Thyroid gland (tissue), 4 donors: ENCODE measurements at regions not wholly inside any gene's neighbourhood (a gene's known extent, or its start where the extent isn't known, plus 50 kb on each side); places are given as distances from the start of the nearest gene placed in this dataset.

Source experiments
- DNase-seq, 2 donors: peaks; one replicate each; pipeline ENCODE4 v3.0.0-alpha.2; 2019
- H3K27ac ChIP-seq, 3 donors: fragments of 200-600 bp; sonication (generic); 1 replicate in 2 of 3; 2 replicates in 1 of 3; pipeline ENCODE4 v1.5.1; 2016 to 2019; ENCODE audit warnings: mild to moderate bottlenecking in 1 of 3, moderate library complexity in 1 of 3
- H3K27me3 ChIP-seq: fragments of 200-600 bp; sonication (generic); one replicate; pipeline ENCODE4 v1.5.1; 2019
- H3K36me3 ChIP-seq, 2 donors: fragments of 200-600 bp; sonication (generic); one replicate each; pipeline ENCODE4 v1.5.1; 2016 to 2019
- H3K4me1 ChIP-seq, 2 donors: fragments of 200-600 bp; sonication (generic); one replicate each; pipeline ENCODE4 v1.5.1; 2017 to 2019
- H3K4me3 ChIP-seq, 3 donors: fragments of 200-600 bp; sonication (generic); replicated peaks in 1 of 3; 1 replicate in 2 of 3; 2 replicates in 1 of 3; pipeline ENCODE4 v1.5.1; 2016; ENCODE audit warnings: mild to moderate bottlenecking in 1 of 3
- H3K9me3 ChIP-seq: fragments of 200-600 bp; sonication (generic); one replicate; pipeline ENCODE4 v1.5.1; 2017
- POLR2A ChIP-seq, 2 donors: fragments of 450-650 bp; IDR thresholded peaks; one replicate each; pipeline ENCODE4 v1.6.1; 2017; ENCODE audit warnings: antibody characterized with exemption in 2 of 2, mild to moderate bottlenecking in 2 of 2, moderate library complexity in 1 of 2
- WGBS, 2 donors: methylation state at CpG; one replicate each; pipeline ENCODE4 v1.1.5; 2017; 5-methylcytosine and 5-hydroxymethylcytosine counted together
- intact Hi-C: fragments of 100-400 bp; cut with DNase I; formaldehyde crosslinking; loops from one replicate; pipeline ENCODE4 v1.15.1; 2023
- TF ChIP-seq, protein P1 (sequence below), 6 experiments: fragments of 200-600 bp in 3 of 6; fragments of 450-650 bp in 3 of 6; sonication (generic) in 3 of 6; IDR thresholded peaks; one replicate each; pipeline ENCODE4 v1.5.1; 2016 to 2019; ENCODE audit warnings: antibody characterized with exemption in 6 of 6, mild to moderate bottlenecking in 2 of 6, inconsistent platforms in 1 of 6, moderate library complexity in 1 of 6

DNA sequence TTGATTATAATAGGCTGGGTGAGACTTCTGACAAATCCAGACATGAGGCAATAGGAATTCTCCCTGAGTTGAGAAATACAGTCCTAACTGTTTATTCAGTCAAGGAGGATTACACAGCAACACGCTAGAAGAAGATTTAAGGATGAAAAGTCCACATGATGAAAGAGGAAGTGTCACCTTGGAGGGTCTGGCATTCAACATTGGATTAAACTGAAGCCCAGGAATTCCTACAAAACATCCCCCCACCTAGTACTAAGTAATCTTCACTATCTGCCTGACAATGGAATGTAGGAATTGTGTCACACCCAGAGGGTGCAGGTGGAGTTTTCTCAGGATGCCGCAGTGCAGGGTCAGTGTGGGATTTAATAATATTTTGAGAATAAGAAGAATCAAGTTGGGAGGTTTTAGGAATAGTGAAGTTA, 142.4 kb downstream of the SOCS6 start:
- intact Hi-C loops, result loop anchor here (5.0 kb wide), 1 partner anchor 234 kb away; no protein-coding TSS in a partner anchor
- no peak for DNase-seq
- H3K9me3 ChIP-seq, result no peaks in the 10 kb centered on the region
- no peaks in the 10 kb centered on the region for H3K4me1 ChIP-seq
- H3K36me3 ChIP-seq, result no peaks in the 10 kb centered on the region
- H3K27ac ChIP-seq, result no peak overlapping the region
- no peak overlapping the region for H3K4me3 ChIP-seq
- no peak for TF ChIP-seq POLR2A (IDR thresholded peaks at IDR 0.05)
- TF ChIP-seq, protein P1, sequence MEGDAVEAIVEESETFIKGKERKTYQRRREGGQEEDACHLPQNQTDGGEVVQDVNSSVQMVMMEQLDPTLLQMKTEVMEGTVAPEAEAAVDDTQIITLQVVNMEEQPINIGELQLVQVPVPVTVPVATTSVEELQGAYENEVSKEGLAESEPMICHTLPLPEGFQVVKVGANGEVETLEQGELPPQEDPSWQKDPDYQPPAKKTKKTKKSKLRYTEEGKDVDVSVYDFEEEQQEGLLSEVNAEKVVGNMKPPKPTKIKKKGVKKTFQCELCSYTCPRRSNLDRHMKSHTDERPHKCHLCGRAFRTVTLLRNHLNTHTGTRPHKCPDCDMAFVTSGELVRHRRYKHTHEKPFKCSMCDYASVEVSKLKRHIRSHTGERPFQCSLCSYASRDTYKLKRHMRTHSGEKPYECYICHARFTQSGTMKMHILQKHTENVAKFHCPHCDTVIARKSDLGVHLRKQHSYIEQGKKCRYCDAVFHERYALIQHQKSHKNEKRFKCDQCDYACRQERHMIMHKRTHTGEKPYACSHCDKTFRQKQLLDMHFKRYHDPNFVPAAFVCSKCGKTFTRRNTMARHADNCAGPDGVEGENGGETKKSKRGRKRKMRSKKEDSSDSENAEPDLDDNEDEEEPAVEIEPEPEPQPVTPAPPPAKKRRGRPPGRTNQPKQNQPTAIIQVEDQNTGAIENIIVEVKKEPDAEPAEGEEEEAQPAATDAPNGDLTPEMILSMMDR (IDR thresholded peaks at IDR 0.05), result no peak
- 26 to 52% methylated on average over 2 of the region's 2 CpGs for WGBS, 2 donors
- no peaks in the 10 kb centered on the region for H3K27me3 ChIP-seq

DNA sequence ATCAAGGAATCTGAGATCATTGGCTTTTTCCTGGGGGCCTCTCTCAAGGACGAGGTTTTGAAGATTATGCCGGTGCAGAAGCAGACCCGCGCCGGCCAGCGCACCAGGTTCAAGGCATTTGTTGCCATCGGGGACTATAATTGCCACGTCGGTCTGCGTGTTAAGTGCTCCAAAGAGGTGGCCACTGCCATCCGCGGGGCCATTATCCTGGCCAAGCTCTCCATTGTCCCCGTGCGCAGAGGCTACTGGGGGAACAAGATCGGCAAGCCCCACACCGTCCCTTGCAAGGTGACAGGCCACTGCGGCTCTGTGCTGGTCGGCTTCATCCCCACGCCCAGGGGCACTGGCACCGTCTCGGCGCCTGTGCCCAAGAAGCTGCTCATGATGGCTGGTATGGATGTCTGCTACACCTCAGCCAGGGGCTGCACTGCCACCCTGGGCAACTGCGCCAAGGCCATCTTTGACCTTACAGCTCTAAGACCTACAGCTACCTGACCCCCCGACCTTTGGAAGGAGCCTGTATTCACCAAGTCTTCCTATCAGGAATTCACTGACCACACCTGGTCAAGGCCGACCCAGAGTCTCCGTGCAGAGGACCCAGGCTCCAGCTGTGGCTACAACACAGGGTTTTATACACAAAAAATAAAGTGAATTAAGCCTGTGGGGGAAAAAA, 141.8 kb downstream of the SOCS6 start:
- WGBS, 2 donors, result 80 to 88% methylated on average over 4 to 20 of the region's 26 CpGs
- Histone ChIP-seq H3K27me3 (no peaks in the 10 kb centered on the region), H3K4me3 (no peak overlapping the region), H3K4me1 (no peaks in the 10 kb centered on the region), H3K9me3 (no peaks in the 10 kb centered on the region), H3K27ac (no peak overlapping the region), H3K36me3 (no peaks in the 10 kb centered on the region)
- no peak for TF ChIP-seq POLR2A (IDR thresholded peaks at IDR 0.05)
- TF ChIP-seq, protein P1 (IDR thresholded peaks at IDR 0.05), result no peak
- intact Hi-C loops, result loop anchor here (5.0 kb wide), 1 partner anchor 233 kb away; no protein-coding TSS in a partner anchor
- DNase-seq, result no peak

DNA sequence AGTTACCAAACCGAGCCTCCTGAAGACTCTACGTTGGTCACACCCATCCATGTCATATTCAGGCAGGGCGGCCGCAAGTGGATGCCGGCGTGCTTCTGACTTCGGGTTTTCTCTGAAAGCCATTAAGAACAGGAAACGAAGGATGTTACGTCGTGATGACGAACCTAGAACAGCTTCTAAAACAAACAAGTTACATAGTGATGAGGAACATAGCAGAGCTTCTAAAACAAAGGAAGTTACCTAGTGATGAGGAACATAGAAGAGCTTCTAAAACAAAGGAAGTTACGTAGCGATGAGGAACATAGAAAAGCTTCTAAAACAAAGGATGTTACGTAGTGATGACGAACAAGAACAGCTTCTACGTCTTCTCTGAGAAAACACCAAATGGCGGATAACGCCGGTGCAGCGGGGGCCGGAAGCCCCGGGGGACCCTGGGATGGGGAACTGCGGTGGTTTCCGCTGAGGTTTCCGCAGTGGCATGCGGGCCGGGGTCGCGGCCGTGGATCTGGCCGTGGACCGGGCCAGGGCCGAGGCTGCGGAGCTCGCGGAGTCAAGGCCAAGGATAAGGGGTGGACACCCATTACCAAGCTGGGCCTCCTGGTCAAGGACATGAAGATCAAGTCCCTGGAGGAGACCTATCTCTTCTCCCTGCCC, 141.1 kb downstream of the SOCS6 start:
- no peaks in the 10 kb centered on the region for H3K36me3 ChIP-seq
- TF ChIP-seq, protein P1 (IDR thresholded peaks at IDR 0.05), result no peak
- TF ChIP-seq POLR2A (IDR thresholded peaks at IDR 0.05), result no peak
- DNase-seq, result no peak
- WGBS, 2 donors, result 93 to 95% methylated on average over 36 of the region's 36 CpGs
- H3K27ac ChIP-seq, result no peak overlapping the region
- no peaks in the 10 kb centered on the region for H3K4me1 ChIP-seq
- H3K9me3 ChIP-seq, result no peaks in the 10 kb centered on the region
- H3K27me3 ChIP-seq, result no peaks in the 10 kb centered on the region
- no peak overlapping the region for H3K4me3 ChIP-seq
- intact Hi-C loops, result loop anchor here (5.0 kb wide), 1 partner anchor 233 kb away; no protein-coding TSS in a partner anchor

DNA sequence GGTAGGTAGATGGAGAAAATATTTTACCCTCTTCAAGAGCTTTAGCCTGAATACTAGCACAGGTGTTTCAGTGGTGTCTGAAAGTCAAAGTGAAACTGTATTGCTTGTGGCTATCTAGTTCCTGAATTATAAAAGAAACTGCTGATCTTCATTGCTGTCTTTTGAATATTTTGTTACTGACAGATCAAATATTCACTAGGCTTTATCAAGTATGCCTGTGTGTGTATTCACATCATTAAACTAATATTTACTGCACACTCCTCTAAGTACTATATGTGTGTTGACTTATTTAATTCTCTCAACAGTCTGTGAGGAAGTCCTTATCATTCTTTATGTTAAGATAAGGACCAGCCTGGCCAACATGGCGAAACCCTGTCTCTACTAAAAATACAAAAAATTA, 139.6 kb downstream of the SOCS6 start:
- TF ChIP-seq POLR2A (IDR thresholded peaks at IDR 0.05), result no peak
- TF ChIP-seq, protein P1 (IDR thresholded peaks at IDR 0.05), result no peak
- Histone ChIP-seq H3K9me3 (no peaks in the 10 kb centered on the region), H3K4me3 (no peak overlapping the region), H3K36me3 (no peaks in the 10 kb centered on the region), H3K27me3 (no peaks in the 10 kb centered on the region), H3K27ac (no peak overlapping the region), H3K4me1 (no peaks in the 10 kb centered on the region)
- DNase-seq, result no peak
- 80 to 97% methylated on average over 1 of the region's 1 CpG for WGBS, 2 donors
- intact Hi-C loops, result no loop called here

DNA sequence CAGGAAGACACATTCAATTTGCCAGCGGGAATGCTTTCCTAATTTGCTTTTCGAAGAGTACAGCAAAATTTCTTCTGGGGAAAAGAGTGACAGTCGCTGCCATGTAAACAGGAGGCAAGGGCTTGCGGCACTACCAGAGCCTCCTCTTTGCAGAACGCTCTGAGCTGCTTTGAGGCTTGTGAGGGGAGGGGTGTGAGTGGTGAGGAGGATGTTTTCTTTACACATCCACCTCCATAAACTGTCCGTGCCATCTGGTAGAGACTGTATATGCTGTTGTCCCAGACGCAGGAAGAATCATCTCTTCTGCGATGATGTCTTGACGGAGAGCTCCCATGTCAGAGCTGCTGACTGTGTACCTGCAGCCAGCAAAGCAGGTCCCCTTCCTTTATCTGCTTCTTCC, 138.0 kb downstream of the SOCS6 start:
- H3K9me3 ChIP-seq, result no peaks in the 10 kb centered on the region
- H3K36me3 ChIP-seq, result no peaks in the 10 kb centered on the region
- TF ChIP-seq POLR2A (IDR thresholded peaks at IDR 0.05), result no peak
- TF ChIP-seq, protein P1 (IDR thresholded peaks at IDR 0.05), result no peak
- peaks cover 0 to 7% of the 10 kb centered on the region in 2 donors for H3K4me1 ChIP-seq
- DNase-seq, result no peak
- H3K27ac ChIP-seq, result no peak overlapping the region
- intact Hi-C loops, result no loop called here
- 82 to 85% methylated on average over 9 of the region's 9 CpGs for WGBS, 2 donors
- no peaks in the 10 kb centered on the region for H3K27me3 ChIP-seq
- no peak overlapping the region for H3K4me3 ChIP-seq
